GM19372 (cell line): ENCODE measurements at regions not wholly inside any gene's neighbourhood (a gene's known extent, or its start where the extent isn't known, plus 50 kb on each side); places are given as distances from the start of the nearest gene placed in this dataset.
A peak's percentile ranks its signal among the peaks of the same experiment; 100 is the strongest.

Experiments used
- ATAC-seq: cut with Tn5 transposase; IDR thresholded peaks from one replicate; pipeline ENCODE4 v1.9.1; 2021; ENCODE audit warnings: mild to moderate bottlenecking, low read depth, moderate library complexity; ENCODE audit not compliant: unreplicated experiment

GRCh38 chr9:94159069-94159939 lies 75.0 kb downstream of the PTPDC1 start:
- no peak for ATAC-seq

GRCh38 chr9:94160594-94161501 lies 76.6 kb downstream of the PTPDC1 start:
- ATAC-seq = no peak

GRCh38 chr9:94161673-94162072 lies 77.4 kb downstream of the PTPDC1 start:
- no peak for ATAC-seq

GRCh38 chr9:94164806-94165549 lies 80.7 kb downstream of the PTPDC1 start:
- no peak for ATAC-seq

GRCh38 chr9:94165592-94166235 lies 81.5 kb downstream of the PTPDC1 start:
- peak; percentile 84 for ATAC-seq

- peak; percentile 59 for ATAC-seq
Observed at GRCh38 chr9:94166236-94166975, 82.1 kb downstream of the PTPDC1 start.

- no peak for ATAC-seq
Observed at GRCh38 chr9:94166976-94167346, 82.7 kb downstream of the PTPDC1 start.

GRCh38 chr9:94167376-94167890 lies 83.2 kb downstream of the PTPDC1 start:
- no peak for ATAC-seq

- no peak for ATAC-seq
Observed at GRCh38 chr9:94168203-94169000, 84.1 kb downstream of the PTPDC1 start.

GRCh38 chr9:94169968-94170367 lies 85.7 kb downstream of the PTPDC1 start:
- ATAC-seq = no peak

GRCh38 chr9:94173632-94174031 lies 85.5 kb upstream of the ZNF169 start:
- no peak for ATAC-seq

- ATAC-seq = no peak
Observed at GRCh38 chr9:94174164-94174563, 84.9 kb upstream of the ZNF169 start.

GRCh38 chr9:94175669-94176068 lies 83.4 kb upstream of the ZNF169 start:
- no peak for ATAC-seq

GRCh38 chr9:94176608-94177007 lies 82.5 kb upstream of the ZNF169 start:
- no peak for ATAC-seq

- peak; percentile 62 for ATAC-seq
Observed at GRCh38 chr9:94178927-94179326, 80.2 kb upstream of the ZNF169 start.

GRCh38 chr9:94181408-94182181 lies 77.5 kb upstream of the ZNF169 start:
- no peak for ATAC-seq

- ATAC-seq = no peak
Observed at GRCh38 chr9:94182532-94182931, 76.6 kb upstream of the ZNF169 start.
